ENCODE measurements at regions not wholly inside any gene's neighbourhood (a gene's known extent, or its start where the extent isn't known, plus 50 kb on each side); places are given as distances from the start of the nearest gene placed in this dataset.

DNA sequence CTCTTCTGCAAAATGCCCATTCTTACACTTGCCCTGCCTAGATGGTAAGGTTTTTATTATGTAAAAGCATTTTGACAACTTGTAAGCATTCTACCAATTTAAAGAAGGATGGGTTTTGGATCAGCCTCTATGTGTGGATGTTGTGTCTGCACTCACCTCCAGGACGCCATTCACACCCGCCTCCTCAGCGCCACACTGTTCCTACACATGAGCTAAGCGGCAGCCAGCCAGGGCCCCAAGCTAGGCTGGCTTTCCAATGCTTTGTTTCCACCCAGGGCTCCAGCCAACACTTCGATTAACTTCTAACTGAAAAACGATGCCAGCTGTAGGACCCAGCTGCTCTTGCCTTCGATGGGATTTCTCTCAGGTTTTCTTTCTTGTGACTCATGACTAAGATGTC lies 73.3 kb upstream of the FZD7 start:
- H3K36me3 Mint-ChIP-seq (ENCODE audit: low read depth): no peaks in the 10 kb centered on the region
- CTCF ChIA-PET: no interaction called here

DNA sequence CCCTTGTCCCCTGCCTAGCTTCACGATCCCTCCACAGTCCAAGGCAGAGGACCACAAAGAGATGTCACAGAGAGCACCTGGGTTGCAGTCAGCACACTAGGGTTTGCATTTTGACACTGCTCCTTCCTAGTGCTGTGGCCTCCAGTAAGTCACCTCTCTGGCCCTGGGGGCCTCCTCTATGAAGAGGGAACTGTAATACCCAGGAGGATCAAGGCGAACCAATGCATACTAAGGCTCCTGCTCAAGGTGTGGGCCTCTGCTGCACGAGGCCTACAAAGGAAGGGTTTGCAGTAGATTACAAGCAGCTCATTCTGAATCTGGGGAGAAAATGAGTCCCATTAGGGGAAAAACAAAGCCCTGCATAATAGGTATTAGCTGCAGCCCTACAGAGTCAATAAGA lies 72.3 kb upstream of the FZD7 start:
- Mint-ChIP-seq H3K27me3 (peaks cover 4% of the 10 kb centered on the region), H3K4me1 (no peaks in the 10 kb centered on the region), H3K27ac (no peak overlapping the region), H3K4me3 (no peak overlapping the region), H3K36me3 (ENCODE audit: low read depth) (no peaks in the 10 kb centered on the region), H3K9me3 (no peaks in the 10 kb centered on the region)
- no peak for DNase-seq
- ChIA-PET POLR2A (no interaction called here), CTCF (no interaction called here)

More for the DNA sequence above, 73.3 kb upstream of the FZD7 start:
- no peak for DNase-seq
- no peaks in the 10 kb centered on the region for H3K9me3 Mint-ChIP-seq
- no peak overlapping the region for H3K4me3 Mint-ChIP-seq
- no peak overlapping the region for H3K27ac Mint-ChIP-seq
- H3K27me3 Mint-ChIP-seq: peaks cover 5% of the 10 kb centered on the region
- H3K4me1 Mint-ChIP-seq: no peaks in the 10 kb centered on the region
- POLR2A ChIA-PET: interaction anchor here (0.6 kb wide), 1 partner anchor 1940 kb away, joined by 4 read pairs; no protein-coding TSS in a partner anchor

DNA sequence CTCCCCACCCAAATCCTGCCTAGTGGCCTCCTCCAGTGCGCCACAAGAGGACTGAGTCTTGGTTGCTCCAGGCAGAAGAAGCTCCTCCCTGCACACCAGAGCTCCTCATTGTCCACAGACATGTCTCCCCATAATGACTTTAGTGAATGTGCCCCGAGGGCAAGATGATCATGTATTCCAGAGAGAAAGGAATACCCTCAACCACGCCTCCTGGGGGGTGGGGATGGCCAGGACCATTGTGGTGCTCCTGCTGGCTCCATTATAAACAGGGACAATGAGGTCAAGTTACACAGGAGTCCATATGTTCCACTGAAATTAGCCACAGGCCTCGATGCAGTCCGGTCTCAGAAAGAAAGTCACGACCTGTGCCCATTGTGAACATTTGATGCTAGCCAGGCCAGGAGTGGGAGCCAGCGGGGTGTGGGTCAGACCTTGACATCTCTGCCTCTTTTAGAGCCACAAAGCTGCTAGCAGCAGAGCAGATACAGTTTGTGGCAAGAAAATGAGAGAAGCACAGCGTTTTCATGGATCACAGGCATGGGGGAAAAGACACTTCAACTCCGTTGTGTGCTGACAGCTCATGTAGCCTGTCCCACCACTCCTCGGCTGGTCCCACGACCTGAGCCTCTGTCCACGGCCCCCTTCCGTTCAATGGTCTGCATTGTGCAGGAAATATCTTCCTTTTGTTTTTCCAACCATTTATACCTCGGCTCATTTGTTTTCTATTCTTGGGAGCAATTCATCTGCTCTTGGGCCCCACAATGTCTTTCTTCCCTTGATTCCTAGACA lies 70.7 kb upstream of the FZD7 start:
- Mint-ChIP-seq H3K27me3 (no peaks in the 10 kb centered on the region), H3K27ac (no peak overlapping the region), H3K9me3 (no peaks in the 10 kb centered on the region), H3K4me3 (no peak overlapping the region), H3K36me3 (ENCODE audit: low read depth) (no peaks in the 10 kb centered on the region), H3K4me1 (no peaks in the 10 kb centered on the region)
- ChIA-PET POLR2A (no interaction called here), CTCF (no interaction called here)
- no peak for DNase-seq

DNA sequence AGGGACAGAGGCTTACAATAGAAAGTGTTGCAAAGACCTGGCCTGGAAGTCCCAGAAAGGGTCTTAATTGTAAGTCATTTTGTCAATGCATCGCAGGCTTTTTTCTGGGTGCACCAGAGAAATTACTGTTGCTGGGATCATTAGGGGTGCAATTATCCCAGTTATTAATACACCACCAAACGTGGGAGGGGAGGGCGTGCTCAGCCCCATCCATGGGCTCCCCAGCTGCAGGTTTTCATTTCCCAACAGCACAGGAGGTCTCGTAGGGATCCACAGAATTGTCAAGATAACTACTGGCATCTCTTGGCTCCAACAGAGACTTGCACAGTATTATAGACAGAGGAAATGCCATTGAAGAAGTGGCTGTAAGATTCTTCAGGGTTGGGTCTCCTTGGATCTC lies 69.6 kb upstream of the FZD7 start:
- no peaks in the 10 kb centered on the region for H3K9me3 Mint-ChIP-seq
- no peak overlapping the region for H3K4me3 Mint-ChIP-seq
- H3K4me1 Mint-ChIP-seq: no peaks in the 10 kb centered on the region
- H3K36me3 Mint-ChIP-seq (ENCODE audit: low read depth): no peaks in the 10 kb centered on the region
- no peaks in the 10 kb centered on the region for H3K27me3 Mint-ChIP-seq
- H3K27ac Mint-ChIP-seq: peak overlapping the region; percentile 61
- ChIA-PET POLR2A (no interaction called here), CTCF (interaction anchor here (0.6 kb wide), 1 partner anchor 17 kb away, joined by 3 read pairs; no protein-coding TSS in a partner anchor)
- DNase-seq: no peak

DNA sequence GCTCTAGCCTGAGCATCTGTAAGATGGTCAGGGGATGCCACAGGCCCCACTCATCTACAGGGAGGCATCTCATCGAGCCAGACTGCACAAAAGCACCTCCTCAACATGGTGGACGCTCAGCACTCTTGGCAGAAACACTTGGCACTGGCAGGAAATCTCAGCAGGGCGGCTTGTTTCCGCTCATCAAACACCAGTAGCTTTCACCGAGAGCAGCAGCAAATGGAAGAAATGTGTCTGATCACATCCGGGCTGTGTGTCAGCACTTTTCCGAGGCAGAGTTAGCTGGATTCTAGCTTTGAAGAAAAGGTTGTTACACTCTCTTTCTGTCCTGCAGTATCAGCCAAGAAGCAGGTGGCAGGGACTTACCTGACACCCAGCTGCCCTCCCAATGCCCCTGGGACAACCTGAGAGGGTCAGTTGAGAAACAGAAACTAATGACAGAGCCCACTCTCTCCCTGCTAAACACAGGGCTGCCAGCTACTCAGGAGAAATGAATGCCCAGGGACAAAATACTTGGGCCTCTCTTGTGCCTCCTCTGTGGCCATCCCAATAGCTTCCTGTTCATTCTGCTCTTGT lies 68.9 kb upstream of the FZD7 start:
- H3K4me1 Mint-ChIP-seq: no peaks in the 10 kb centered on the region
- no peaks in the 10 kb centered on the region for H3K36me3 Mint-ChIP-seq (ENCODE audit: low read depth)
- no peaks in the 10 kb centered on the region for H3K27me3 Mint-ChIP-seq
- peak; percentile 35 for DNase-seq
- no peak overlapping the region for H3K4me3 Mint-ChIP-seq
- CTCF ChIA-PET: no interaction called here
- POLR2A ChIA-PET: interaction anchor here (0.9 kb wide), 1 partner anchor 302 kb away, joined by 3 read pairs; no protein-coding TSS in a partner anchor
- H3K9me3 Mint-ChIP-seq: no peaks in the 10 kb centered on the region
- peak overlapping the region; percentile 61 for H3K27ac Mint-ChIP-seq

DNA sequence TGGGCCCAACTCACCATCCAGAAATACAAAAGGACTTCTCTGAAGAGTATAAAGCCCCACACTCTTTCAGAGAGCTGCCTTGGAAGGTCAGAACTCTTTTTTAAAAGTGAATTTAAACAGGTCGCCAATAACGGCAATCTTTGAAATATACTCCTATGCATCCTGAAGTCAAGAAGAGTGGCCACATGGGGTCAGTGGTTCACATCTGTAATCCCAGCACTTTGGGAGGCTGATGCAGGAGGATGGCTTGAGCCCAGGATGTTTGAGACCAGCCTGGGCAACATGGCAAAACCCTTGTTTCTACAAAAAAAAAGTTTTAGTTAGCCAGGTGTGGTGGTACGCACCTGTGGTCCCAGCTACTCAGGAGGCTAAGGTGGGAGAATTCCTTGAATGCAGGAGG lies 68.1 kb upstream of the FZD7 start:
- ChIA-PET CTCF (no interaction called here), POLR2A (interaction anchor here (0.9 kb wide), 1 partner anchor 301 kb away, joined by 3 read pairs; no protein-coding TSS in a partner anchor)
- no peaks in the 10 kb centered on the region for H3K27me3 Mint-ChIP-seq
- H3K4me1 Mint-ChIP-seq: no peaks in the 10 kb centered on the region
- H3K27ac Mint-ChIP-seq: no peak overlapping the region
- H3K36me3 Mint-ChIP-seq (ENCODE audit: low read depth): no peaks in the 10 kb centered on the region
- H3K9me3 Mint-ChIP-seq: no peaks in the 10 kb centered on the region
- H3K4me3 Mint-ChIP-seq: no peak overlapping the region
- DNase-seq: no peak

DNA sequence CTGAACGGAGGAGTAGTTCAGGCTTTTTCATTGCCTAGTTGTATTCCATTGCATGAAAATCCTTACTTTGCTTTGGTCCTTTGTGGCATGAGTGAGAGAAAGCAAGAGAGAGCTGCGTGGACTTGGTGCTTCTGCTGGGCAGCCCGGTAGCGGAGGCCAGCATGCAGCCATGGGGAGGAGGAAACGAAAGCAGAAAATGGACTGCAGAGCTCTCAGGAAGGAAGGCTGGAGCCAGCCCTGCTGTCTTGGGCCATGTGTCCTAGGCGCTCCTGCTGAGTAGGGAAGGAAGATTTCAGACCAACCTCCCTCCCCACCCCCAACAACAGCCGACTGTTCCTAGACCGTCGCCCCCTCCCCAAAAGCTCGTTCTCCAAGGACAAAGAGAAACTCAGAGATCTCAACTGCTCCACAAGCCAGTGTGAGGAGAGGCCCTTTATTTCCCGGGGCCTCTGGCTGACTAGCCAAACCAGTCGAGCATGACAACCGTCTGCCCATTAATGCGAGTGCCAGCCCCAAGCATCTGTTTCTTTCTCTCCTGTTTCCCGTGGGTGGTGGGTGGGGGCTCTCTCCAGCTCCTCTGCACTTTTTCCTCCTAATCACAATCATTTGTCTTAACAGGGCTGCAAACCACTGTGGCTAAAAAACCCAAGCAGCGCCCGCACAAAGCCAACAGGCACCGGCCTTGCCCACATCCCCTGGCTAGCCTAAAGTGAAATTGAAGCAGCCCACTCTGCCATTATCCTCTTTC lies 66.8 kb upstream of the FZD7 start:
- Mint-ChIP-seq H3K4me3 (no peak overlapping the region), H3K4me1 (no peaks in the 10 kb centered on the region), H3K27me3 (no peaks in the 10 kb centered on the region), H3K9me3 (no peaks in the 10 kb centered on the region), H3K36me3 (ENCODE audit: low read depth) (no peaks in the 10 kb centered on the region), H3K27ac (no peak overlapping the region)
- CTCF ChIA-PET: no interaction called here
- no peak for DNase-seq
- POLR2A ChIA-PET: no interaction called here

DNA sequence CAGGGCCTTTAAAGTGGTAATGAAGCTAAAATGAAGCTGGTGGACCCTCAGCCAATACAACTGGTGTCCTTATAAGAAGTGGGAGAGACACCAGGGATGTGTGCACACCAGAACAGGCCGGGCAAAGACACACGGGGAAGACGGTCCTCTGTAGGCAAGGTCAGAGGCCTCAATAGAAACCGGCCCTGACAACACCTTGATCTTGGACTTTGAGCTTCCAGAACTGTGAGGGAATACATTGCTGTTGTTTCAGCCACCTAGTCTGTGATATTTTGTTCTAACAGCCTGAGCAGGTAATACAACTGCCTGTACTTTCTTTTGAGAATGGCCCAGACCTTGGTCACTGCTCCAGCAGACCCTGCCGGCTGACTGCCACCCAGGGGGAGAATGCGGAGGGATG lies 65.6 kb upstream of the FZD7 start:
- H3K4me3 Mint-ChIP-seq: no peak overlapping the region
- no peaks in the 10 kb centered on the region for H3K9me3 Mint-ChIP-seq
- no peak for DNase-seq
- POLR2A ChIA-PET: no interaction called here
- H3K36me3 Mint-ChIP-seq (ENCODE audit: low read depth): no peaks in the 10 kb centered on the region
- no peaks in the 10 kb centered on the region for H3K27me3 Mint-ChIP-seq
- H3K4me1 Mint-ChIP-seq: no peaks in the 10 kb centered on the region
- no peak overlapping the region for H3K27ac Mint-ChIP-seq
- CTCF ChIA-PET: no interaction called here

DNA sequence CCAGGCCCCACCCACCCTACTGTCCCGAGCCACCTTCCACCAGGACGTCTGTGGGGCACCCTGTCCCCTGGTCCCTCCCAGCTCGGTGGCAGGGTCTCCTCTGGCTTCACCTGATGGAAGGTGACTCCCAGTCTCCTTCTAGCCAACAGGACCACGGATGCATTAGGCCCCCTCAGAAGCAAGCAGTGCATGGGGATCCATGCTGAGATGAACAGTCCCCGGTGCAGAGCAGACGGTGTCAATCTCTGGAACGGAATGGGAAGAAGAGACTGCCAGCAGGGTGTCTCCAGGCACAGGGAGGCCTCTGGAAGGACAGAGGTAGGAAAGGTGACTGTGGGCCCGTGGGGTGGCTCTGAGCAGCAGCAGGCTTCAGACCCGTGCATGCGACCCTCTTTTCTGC lies 65.2 kb upstream of the FZD7 start:
- DNase-seq: no peak
- H3K27ac Mint-ChIP-seq: no peak overlapping the region
- ChIA-PET POLR2A (no interaction called here), CTCF (no interaction called here)
- H3K27me3 Mint-ChIP-seq: no peaks in the 10 kb centered on the region
- no peaks in the 10 kb centered on the region for H3K4me1 Mint-ChIP-seq
- H3K4me3 Mint-ChIP-seq: no peak overlapping the region
- H3K36me3 Mint-ChIP-seq (ENCODE audit: low read depth): no peaks in the 10 kb centered on the region
- H3K9me3 Mint-ChIP-seq: no peaks in the 10 kb centered on the region

DNA sequence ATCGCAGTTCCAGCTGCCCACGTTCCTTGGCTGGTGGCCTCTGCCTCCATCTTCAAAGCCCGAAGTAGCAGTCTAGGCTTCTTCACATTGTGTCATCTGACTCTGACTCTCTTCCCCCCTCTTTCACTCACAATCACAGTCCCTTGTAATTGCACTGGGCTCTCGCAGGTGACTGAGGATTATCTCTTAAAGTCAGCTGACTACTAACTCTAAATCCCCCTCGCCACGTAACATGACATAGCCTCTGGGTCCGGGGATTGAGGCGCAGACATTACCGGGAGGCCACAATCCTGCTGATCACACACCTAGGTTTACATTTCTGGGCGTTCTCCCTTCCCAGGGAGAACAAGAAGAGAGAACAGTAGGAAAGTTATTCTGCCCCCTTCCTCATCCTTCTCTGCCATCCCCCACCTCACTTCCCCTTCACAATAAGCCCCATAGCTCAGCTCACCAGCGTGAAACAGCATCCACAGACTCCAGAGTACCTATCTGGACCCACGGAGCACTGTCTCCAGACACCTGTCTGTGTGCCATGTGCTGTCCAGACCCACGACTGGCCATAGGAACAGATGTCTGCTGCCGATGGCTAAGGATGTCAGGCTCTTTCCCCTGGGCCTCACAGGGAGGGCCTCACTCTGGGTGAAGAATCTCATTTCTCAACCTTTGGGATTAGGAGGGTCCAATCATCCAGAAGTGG lies 64.3 kb upstream of the FZD7 start:
- CTCF ChIA-PET: no interaction called here
- H3K36me3 Mint-ChIP-seq (ENCODE audit: low read depth): no peaks in the 10 kb centered on the region
- H3K27ac Mint-ChIP-seq: no peak overlapping the region
- DNase-seq: no peak
- no peaks in the 10 kb centered on the region for H3K4me1 Mint-ChIP-seq
- POLR2A ChIA-PET: no interaction called here
- no peaks in the 10 kb centered on the region for H3K9me3 Mint-ChIP-seq
- H3K4me3 Mint-ChIP-seq: no peak overlapping the region
- no peaks in the 10 kb centered on the region for H3K27me3 Mint-ChIP-seq

DNA sequence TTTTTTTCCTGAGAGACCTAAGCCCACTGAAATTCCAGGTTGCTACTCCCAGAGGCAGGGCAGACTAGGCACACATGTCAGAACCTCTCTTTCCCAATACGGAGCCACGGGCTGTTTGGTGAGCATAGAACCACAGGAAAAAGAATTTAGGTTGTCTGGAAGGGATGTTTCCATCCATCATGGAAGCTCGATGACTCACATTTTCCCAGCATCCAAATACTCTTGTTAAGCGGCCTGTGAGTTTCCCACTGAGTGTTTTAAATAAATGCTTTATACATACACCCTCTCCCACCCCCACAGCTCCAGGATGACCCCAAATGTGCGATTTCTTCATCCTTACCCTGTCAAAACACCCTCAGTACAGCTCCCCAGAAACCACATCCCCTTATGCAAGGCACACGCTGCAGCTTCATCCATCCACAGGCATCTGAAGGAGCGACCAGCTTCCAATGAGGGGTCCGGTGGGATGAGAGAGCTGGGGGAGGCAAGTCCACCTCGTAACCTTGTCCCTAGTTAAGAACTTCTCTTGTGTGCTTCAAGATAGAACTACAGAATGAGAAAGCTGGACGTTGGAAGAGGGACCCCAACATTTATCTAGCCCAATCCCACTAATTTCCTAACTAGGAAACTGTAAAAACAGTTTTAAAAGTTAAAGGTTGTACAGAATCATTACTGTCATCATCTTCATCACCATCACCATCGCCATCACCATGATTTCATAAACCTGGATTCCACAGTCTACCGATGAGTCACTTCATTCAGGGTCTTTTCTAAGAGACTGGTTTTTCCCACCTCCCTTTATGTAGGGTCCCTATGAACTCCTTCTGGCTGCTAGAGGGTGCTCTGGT lies 63.5 kb upstream of the FZD7 start:
- H3K4me1 Mint-ChIP-seq: no peaks in the 10 kb centered on the region
- ChIA-PET CTCF (no interaction called here), POLR2A (no interaction called here)
- no peaks in the 10 kb centered on the region for H3K9me3 Mint-ChIP-seq
- H3K4me3 Mint-ChIP-seq: no peak overlapping the region
- no peaks in the 10 kb centered on the region for H3K27me3 Mint-ChIP-seq
- DNase-seq: no peak
- no peak overlapping the region for H3K27ac Mint-ChIP-seq
- H3K36me3 Mint-ChIP-seq (ENCODE audit: low read depth): no peaks in the 10 kb centered on the region

DNA sequence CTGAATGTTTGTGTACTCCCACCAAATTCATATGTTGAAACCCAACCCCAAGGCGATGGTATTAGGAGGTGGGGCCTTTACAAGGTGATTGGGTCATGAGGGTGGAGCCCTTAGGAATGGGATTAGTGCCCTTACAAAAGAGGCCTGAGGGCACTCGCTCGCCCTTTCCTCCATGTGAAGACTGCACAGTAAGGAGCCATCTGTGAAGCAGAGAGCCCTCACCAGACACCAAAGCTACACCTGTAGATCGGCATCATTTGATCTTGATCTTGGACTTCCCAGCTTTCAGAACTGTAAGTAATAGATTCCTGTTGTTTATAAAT lies 62.9 kb upstream of the FZD7 start:
- ChIA-PET POLR2A (no interaction called here), CTCF (no interaction called here)
- Mint-ChIP-seq H3K9me3 (no peaks in the 10 kb centered on the region), H3K36me3 (ENCODE audit: low read depth) (no peaks in the 10 kb centered on the region), H3K4me3 (no peak overlapping the region), H3K4me1 (no peaks in the 10 kb centered on the region), H3K27me3 (no peaks in the 10 kb centered on the region), H3K27ac (no peak overlapping the region)
- no peak for DNase-seq

All from activated CD4-positive, alpha-beta memory T cell treated with anti-CD3 and anti-CD28 coated beads, Interleukin-2, amount 10 ng/mL, durations not matched to agents 7 days and 5 days (primary cell).